ENCODE measurements at regions not wholly inside any gene's neighbourhood (a gene's known extent, or its start where the extent isn't known, plus 50 kb on each side); places are given as distances from the start of the nearest gene placed in this dataset.

- DNase-seq (ENCODE audit: low read depth), result no peak
Measured at GRCh38 chr20:17818187-17818586, 118.4 kb downstream of the BANF2 start.

- no peak for DNase-seq (ENCODE audit: low read depth)
Measured at GRCh38 chr20:17816804-17817587, 117.2 kb downstream of the BANF2 start.

GRCh38 chr20:17811628-17811965, 111.8 kb downstream of the BANF2 start:
- DNase-seq (ENCODE audit: low read depth), result no peak

DNA sequence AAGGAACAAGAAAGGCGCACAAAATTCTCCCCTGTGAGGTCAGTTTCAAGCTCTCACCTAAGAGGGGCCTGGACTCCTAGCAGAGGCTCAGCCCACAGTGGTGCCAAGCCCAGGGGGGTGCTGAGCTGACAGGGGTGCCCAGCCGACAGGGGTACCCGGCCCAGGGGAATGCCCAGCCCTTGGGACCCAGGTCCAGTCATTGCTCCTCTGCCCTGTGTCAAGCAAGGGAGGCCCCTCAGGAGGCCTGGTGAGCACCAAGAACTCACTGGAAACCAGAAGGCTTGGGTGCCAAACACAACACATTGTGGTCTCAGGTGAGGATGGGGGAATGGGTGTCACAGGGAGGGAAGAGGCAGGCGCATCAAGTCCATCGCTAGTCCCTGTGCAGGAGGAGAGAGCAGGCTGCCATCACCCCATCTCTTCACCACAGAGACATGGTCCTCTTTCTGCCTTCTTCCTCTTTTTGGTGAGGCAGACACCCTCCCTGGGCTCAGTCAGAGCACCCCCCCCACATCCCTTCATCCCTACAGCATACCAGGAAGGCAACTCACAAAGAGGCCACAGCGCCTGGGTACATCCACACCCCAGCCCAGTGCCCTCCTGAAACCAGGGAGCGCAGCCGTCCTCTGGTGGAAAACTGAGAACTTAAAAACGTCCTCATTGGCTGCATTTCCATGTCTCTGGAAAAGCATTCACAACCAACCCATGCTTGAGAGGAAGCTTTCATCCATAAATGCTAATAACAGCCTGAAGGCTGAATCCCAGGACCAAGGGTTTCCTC, 111.3 kb downstream of the BANF2 start:
- DNase-seq (ENCODE audit: low read depth), result no peak

GRCh38 chr20:17810062-17810631, 110.4 kb downstream of the BANF2 start:
- peak; percentile 6 for DNase-seq (ENCODE audit: low read depth)

GRCh38 chr20:17809362-17810061, 109.7 kb downstream of the BANF2 start:
- DNase-seq (ENCODE audit: low read depth), result no peak

GRCh38 chr20:17808782-17809181, 109.0 kb downstream of the BANF2 start:
- DNase-seq (ENCODE audit: low read depth), result no peak

DNA sequence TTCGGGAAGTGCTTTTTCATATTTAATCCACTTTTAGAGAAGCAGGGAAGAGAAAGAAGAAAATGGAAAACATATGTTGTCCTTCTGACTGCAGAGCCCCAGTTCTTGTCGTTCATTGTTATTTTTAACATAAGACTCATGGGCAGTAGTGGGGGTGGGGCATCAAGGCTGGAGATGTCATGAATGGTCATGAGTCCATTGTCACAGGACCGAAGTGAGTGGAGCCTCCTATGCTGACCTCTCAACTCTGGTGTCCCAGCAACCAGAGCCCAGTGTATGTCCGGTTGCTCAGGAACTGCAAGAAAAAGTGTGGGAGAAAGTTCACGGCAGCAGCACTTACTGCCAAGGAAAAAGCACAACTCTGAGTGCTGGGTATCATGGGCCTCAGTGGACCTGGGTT, 108.6 kb downstream of the BANF2 start:
- DNase-seq (ENCODE audit: low read depth), result peak; percentile 5

DNA sequence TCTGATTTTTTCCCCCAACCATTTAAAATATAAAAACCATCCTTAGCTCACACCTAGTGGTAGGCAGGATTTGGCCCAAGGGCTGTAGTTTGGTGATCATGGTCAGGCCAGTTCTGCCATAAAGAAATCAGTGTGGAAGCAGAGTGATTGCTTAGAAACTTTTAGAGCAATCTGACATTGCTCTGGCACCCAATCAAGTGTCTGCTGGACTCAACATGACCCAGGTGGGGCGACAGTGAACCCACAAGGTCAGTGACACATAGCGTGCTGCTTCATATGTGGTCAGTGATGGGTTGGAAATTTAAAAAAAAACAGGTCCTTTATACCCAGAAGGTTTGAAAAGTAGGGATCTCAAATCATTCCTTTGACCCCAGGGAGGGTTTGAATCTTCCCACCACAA, 107.9 kb downstream of the BANF2 start:
- peak; percentile 39 for DNase-seq (ENCODE audit: low read depth)

- no peak for DNase-seq (ENCODE audit: low read depth)
Measured at GRCh38 chr20:17806739-17807441, 107.1 kb downstream of the BANF2 start.

- DNase-seq (ENCODE audit: low read depth), result no peak
Measured at GRCh38 chr20:17806107-17806506, 106.3 kb downstream of the BANF2 start.

DNA sequence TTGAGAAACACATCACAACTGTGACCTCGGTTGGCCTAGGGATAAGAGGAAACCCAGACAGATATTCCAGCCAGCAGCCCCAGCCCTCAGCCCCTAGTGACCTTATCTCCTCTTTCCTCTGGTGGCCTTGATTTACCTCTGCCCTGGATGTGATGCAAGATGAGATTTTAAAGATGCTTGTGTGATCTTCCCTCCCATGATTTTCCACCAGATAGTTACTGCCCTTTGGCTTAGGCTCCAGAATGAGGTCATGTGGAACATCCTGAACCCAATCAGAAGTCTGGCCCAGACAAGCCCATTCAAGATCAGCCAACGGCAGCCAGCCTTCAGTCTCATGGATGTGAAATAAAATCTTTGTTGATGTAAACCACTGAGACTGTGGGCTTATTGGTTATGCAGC, 104.0 kb downstream of the BANF2 start:
- no peak for DNase-seq (ENCODE audit: low read depth)

GRCh38 chr20:17799575-17800227, 99.9 kb downstream of the BANF2 start:
- DNase-seq (ENCODE audit: low read depth), result no peak

GRCh38 chr20:17798601-17799000, 98.8 kb downstream of the BANF2 start:
- no peak for DNase-seq (ENCODE audit: low read depth)

GRCh38 chr20:17797579-17797978, 97.8 kb downstream of the BANF2 start:
- no peak for DNase-seq (ENCODE audit: low read depth)

DNA sequence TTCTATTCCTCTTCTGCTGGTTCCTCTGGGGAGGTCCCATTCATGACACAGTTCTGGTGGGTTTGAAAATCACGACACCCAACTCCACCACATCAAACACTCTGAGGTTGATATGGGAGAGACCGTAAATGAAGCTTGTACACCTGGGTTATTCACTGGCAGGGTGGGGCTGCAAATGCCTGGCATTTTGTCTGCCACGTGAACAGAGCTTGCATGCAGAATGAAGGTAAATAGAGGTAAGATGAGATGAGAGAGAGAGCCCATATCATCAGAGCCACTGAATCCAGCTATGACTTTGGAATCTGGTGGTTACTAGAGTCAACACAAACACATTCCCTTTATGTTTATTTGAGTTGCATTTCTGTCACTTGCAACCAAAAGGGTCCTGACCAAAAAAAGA, 97.4 kb downstream of the BANF2 start:
- DNase-seq (ENCODE audit: low read depth), result no peak

- DNase-seq (ENCODE audit: low read depth), result peak; percentile 15
Measured at GRCh38 chr20:17796091-17796563, 96.4 kb downstream of the BANF2 start.

- no peak for DNase-seq (ENCODE audit: low read depth)
Measured at GRCh38 chr20:17795501-17796071, 95.8 kb downstream of the BANF2 start.

- no peak for DNase-seq (ENCODE audit: low read depth)
Measured at GRCh38 chr20:17795003-17795402, 95.2 kb downstream of the BANF2 start.

DNA sequence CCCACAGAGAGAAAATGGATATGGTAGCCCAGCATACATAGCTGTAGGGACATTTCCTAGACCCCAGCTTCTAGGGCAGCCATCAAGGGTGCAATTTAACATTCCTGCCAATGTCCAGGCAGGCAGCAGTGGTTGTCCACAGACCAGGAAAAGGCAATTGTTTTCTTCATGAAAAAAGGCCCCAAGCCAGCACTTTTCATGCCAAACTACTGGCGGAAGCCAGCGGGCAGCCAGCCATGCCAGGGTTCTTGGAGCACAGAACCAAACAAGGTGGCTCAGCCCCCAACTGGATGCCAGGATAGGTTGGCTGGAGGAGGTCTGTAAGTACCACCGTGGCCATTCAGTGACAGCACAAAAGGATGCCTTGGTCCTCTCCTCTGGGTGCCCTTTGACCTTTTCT, 94.6 kb downstream of the BANF2 start:
- no peak for DNase-seq (ENCODE audit: low read depth)

DNA sequence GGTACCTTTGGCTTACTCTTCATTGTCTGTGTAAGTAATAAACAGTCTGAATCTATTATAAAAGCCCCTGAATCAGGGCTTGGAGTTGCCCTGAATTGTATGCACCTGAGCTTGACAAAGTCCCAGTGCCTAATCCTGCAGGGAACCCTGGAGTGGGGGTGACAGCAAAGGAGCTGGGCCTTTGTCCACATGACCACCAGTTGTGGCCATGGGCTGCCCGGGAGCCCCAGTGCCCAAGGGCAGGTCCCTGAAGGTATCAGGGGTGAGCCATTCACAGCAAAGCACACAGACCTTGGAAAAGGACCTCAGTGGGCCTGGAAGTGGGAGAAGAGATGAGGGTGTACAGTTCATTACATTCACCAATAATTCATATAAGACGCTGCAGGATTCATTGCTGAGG, 94.2 kb downstream of the BANF2 start:
- DNase-seq (ENCODE audit: low read depth), result no peak

Measured in ELR (cell line).